CD4-positive, alpha-beta T cell treated with Interleukin-10 for 1 hour (primary cell): ENCODE measurements at regions not wholly inside any gene's neighbourhood (a gene's known extent, or its start where the extent isn't known, plus 50 kb on each side); places are given as distances from the start of the nearest gene placed in this dataset.
"Not testable (repeated sequence)": the region's sequence is repeated elsewhere in the genome, so short reads cannot be mapped to it uniquely, and the experiment has no call there.

Source experiments
- DNase-seq: peaks from one replicate; pipeline ENCODE4 v3.0.0-alpha.2; 2020

- DNase-seq: no peak
Observed at GRCh38 chr5:144773628-144774027, 603.0 kb downstream of the KCTD16 start.

DNA sequence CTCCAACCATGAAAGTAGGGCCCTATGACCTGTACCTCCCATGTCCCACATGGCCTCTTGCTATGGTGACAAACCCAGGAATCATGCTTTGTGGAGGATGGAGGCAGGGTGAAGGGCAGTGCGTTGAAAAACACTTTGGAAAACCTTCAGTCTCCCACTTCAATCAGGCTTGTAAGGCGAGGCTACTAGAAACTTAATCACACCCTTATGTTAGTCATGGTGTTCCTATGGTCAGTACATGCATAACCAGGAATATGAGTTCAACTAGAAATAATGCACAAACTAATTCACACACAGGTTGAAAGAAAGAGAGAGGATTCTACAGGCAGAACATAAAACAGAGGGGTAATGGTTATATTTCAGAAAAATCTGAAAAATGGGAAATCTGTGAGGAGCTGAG is 601.1 kb downstream of the KCTD16 start:
- no peak for DNase-seq

- no peak for DNase-seq
Observed at GRCh38 chr5:144742361-144742760, 571.7 kb downstream of the KCTD16 start.

GRCh38 chr5:144731786-144732185 is 561.1 kb downstream of the KCTD16 start:
- no peak for DNase-seq

GRCh38 chr5:144712090-144712489 is 541.4 kb downstream of the KCTD16 start:
- no peak for DNase-seq

DNA sequence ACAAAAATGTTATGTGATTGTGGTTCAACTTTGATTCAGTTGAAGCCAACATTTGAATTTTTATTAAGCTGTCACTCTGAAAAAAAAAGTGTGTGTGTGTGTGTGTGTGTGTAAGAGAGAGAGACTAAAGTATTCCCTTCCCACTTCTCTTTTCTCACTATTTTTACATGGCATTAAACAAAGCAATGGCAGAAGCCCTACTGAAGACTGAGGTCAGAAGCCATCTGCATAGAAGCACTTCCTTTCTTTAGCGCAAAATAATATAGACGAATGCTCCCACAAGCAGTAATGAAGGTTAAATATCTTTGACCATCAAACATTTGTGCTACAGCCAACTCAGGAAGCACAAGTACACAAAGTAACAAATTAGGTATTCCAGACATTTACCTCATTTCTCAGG is 540.5 kb downstream of the KCTD16 start:
- no peak for DNase-seq

DNA sequence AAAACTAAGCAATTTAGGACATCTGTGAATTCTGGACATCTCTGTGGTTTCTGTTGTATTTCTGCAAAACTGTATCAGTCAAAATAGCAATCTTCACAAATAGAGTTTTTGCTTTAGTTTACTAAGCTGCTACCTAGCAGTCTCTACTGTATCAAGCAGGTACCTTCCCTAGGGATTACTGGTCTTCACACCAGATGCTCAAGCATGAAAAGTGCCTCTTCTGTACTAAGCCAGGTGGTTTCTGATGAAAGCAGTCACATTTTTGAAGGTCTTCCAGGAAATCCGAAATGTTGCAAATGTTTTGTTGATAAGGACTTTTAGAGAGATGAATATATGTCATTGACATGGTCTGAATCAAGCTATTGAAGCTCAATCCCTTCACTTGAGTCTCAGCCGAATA is 540.0 kb downstream of the KCTD16 start:
- DNase-seq: no peak

- DNase-seq: no peak
Observed at GRCh38 chr5:144703776-144704175, 533.1 kb downstream of the KCTD16 start.

DNA sequence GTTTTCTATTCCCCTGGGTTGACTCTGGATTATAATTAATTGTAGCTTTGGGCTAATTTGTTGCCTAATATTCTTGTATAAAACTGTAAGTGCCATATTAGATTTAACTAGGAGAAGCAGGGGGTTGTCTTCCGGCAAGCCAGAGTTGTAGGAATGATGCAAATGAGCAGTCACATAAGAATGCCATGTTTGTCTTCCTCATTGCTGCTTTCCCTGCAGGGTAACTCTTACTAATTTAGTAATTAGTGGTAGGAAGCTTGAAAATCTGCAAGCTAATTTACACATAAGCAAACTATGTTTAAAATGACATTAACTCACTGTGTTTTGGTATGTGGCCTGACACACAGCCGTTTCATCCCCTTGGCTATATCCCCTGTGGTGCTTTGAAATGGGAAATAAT is 527.8 kb downstream of the KCTD16 start:
- no peak for DNase-seq

GRCh38 chr5:144697847-144698262 is 527.2 kb downstream of the KCTD16 start:
- no peak for DNase-seq

- DNase-seq: no peak
Observed at GRCh38 chr5:144691936-144692335, 521.3 kb downstream of the KCTD16 start.

GRCh38 chr5:144684899-144685298 is 514.2 kb downstream of the KCTD16 start:
- DNase-seq: no peak

DNA sequence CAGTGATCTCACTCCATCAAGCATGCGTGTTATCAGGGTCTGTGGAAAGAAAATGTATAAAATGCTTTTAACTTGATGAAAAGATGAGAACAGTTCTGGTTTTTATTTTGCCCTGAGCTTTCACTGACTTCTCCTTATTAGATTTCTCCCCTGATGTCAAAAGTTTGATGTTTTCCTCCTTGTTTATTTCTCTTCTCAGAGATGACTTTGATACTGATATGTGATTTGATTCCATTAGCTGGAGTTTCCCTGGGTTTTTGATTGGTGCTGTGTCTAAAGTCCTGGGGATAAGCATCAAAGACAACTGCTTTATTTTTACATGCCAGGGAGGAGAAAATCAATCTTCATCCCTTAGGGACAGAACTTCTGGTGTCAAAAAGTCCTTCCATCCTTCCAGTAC is 510.0 kb downstream of the KCTD16 start:
- DNase-seq: no peak

GRCh38 chr5:144671066-144671465 is 500.4 kb downstream of the KCTD16 start:
- DNase-seq: no peak

DNA sequence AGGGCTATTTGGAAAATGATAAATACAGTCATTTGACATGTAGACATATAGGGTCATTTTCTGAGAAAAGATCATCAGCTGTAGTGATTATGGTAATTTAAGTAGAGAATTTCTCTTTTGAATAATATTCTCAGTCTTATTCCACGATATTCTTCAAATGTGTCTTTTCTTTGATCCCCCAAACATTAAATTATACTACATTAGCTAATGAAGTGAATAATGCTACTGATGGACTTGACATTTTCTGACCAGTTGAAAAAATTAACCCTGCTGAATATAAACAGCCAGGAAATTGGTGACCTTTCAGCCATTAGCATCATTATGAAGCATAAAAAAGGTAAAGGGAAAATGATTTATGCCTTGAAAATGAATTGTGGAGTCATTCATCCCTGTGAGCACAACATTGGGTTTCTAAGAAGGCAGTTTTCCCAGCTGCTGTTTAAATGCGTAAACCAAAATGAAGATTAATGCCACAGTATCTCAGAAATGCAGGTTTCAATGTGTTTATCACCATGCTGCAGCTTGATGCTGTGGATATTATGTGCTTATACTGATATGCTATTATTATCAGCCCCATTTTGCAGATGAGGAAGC is 489.1 kb downstream of the KCTD16 start:
- no peak for DNase-seq

GRCh38 chr5:144644317-144644716 is 473.6 kb downstream of the KCTD16 start:
- DNase-seq: no peak

- no peak for DNase-seq
Observed at GRCh38 chr5:144638787-144639186, 468.1 kb downstream of the KCTD16 start.

- DNase-seq: no peak
Observed at GRCh38 chr5:144634138-144634537, 463.5 kb downstream of the KCTD16 start.

GRCh38 chr5:144598451-144599068 is 427.9 kb downstream of the KCTD16 start:
- DNase-seq: no peak

DNA sequence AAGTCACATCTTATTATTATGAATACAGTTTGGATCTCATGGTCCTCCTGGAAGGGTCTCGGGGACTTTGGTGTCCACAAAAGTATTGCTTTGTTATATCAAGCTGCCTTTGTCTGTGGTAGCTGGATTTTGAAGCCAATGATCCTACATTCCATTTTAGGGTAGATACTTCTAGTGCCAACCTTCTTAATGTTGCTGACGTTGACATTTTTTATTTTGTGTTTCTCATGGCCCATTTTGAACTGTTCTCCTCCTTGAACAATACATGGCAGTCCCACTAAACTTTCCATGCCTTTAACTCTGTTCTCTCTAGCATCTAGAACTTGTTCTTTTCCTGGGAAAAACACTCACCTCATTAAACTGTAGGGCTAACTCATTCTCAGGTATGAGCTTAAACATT is 425.8 kb downstream of the KCTD16 start:
- no peak for DNase-seq

GRCh38 chr5:144594919-144595318 is 424.2 kb downstream of the KCTD16 start:
- DNase-seq: no peak

DNA sequence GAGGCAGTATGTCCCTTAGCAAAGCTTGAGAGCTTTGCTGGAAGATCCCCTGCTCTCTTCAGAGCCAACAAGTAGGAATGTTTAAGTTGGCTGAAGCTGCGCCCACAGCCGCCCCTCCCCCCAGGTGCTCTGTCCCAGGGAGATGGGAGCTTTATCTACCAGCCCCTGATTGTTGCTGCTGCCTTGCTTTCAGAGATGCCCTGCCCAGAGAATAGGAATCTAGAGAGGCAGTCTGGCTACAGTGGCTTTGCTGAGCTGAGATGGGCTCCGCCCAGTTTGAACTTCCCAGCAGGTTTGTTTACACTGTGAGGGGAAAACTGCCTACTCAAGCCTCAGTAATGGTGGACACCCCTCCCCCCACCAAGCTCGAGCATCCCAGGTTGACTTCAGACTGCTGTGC is 423.6 kb downstream of the KCTD16 start:
- DNase-seq: not testable (repeated sequence)

DNA sequence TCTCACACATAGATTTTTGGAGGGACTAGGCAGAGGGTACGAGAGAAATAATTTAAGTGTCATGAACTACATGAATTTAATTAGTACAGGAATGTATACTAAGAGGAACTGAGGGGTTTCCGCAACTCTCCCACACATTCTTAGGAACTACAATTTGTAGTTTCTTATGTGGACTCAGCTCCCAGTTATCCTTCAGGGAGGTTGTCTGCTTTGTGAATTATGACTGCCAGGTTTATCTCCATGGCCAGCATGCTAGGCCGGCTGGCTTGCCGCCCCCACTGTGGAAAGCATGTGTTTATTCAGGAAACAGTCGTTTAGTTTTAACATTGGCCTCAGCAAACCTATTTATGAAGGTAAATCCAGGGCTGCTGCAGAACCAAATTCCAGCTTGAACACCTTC is 415.0 kb downstream of the KCTD16 start:
- DNase-seq: no peak

- DNase-seq: no peak
Observed at GRCh38 chr5:144583541-144584449, 413.1 kb downstream of the KCTD16 start.
